ENCODE measurements at regions not wholly inside any gene's neighbourhood (a gene's known extent, or its start where the extent isn't known, plus 50 kb on each side); places are given as distances from the start of the nearest gene placed in this dataset.

- no peak for FAIRE-seq
Measured at GRCh38 chr7:145327646-145328045, 491.8 kb upstream of the TPK1 start.

GRCh38 chr7:145324081-145324480 lies 488.2 kb upstream of the TPK1 start:
- no peak for DNase-seq (ENCODE audit: insufficient read length, low spot score)
- no peak for FAIRE-seq

More at GRCh38 chr7:145327646-145328045, 491.8 kb upstream of the TPK1 start:
- no peak for DNase-seq (ENCODE audit: insufficient read length, low spot score)

GRCh38 chr7:145313551-145313950 lies 477.7 kb upstream of the TPK1 start:
- FAIRE-seq = no peak
- DNase-seq (ENCODE audit: insufficient read length, low spot score) = no peak

DNA sequence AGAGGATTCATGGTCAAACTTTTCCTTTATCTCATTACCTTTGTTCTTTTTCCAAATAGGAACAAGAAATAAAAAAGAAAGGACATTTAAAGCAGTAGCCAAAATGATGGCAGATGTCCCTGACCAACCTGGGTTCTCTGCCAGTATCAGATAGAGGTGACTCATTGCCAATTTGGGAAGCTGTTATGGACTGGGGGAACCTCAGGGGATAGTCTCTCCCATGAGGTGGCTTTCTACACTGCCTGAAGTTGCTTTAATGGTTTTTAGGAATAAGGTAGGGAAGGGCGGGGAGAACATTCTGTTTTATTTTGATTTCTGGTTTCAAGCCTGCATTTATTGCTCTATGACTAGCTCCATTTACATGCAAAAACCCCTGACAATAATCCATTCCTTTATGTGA lies 457.9 kb upstream of the TPK1 start:
- FAIRE-seq (no peak), DNase-seq (ENCODE audit: insufficient read length, low spot score) (no peak)

GRCh38 chr7:145293228-145293701 lies 457.4 kb upstream of the TPK1 start:
- FAIRE-seq (no peak), DNase-seq (ENCODE audit: insufficient read length, low spot score) (no peak)

DNA sequence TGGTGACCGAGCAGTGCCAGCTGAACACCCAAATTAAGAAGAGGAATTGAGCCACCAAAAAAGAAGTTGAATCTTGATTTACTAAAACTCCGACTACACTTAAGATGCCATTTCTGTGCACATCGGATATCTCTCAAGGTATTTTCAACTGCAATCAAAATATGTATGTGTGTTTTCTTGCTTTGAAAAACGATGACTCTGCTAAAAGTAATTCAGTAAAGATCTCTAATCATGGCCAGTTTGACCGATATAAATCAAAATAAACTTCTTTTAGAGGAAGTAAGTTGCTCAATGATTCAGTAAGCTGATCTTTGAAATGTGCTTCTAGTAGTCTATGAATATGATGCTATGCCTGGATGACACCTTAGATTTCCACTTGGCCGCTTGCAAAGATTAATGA lies 453.5 kb upstream of the TPK1 start:
- FAIRE-seq = no peak

DNA sequence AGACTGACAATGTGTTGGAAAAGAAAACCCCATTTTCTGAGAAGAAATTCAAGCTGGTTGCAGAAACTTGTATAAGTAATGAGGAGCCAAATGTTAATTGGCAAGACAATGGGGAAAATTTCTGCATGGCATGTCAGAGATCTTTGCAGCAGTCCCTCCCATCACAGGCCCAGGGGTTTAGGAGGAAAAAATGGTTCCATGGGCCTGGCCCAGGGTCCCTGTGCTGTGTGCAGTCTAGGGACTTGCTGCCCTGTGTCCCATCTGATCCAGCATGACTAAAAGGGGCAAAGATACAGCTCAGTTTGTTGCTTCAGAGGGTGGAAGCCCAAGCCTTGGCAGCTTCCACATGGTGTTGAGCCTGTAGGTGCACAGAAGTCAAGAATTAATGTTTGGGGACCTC lies 440.3 kb upstream of the TPK1 start:
- no peak for FAIRE-seq
- DNase-seq (ENCODE audit: insufficient read length, low spot score) = no peak

More for the DNA sequence above, 453.5 kb upstream of the TPK1 start:
- DNase-seq (ENCODE audit: insufficient read length, low spot score) = no peak

- DNase-seq (ENCODE audit: insufficient read length, low spot score) = no peak
- no peak for FAIRE-seq
Measured at GRCh38 chr7:145269418-145270161, 433.7 kb upstream of the TPK1 start.

DNA sequence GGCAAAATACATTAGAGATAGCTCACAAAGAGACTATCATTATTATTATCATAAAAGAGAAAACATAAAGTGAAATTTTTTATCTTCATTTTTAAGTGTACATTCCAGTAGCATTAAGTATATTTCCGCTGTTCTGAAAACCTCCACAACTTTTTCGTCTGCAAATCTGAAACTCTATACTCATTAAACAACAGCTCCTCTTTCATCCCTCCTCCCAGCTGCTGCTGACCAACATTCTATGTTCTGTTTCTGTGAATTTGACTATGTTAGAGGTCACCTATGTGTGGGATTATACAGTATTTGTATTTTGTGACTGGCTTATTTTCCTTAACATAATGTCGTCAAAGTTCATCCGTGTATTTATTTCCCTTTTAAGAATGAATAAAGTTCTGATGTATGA lies 429.3 kb upstream of the TPK1 start:
- DNase-seq (ENCODE audit: insufficient read length, low spot score) = no peak
- FAIRE-seq = no peak

- FAIRE-seq (no peak), DNase-seq (ENCODE audit: insufficient read length, low spot score) (no peak)
Measured at GRCh38 chr7:145263886-145264285, 428.0 kb upstream of the TPK1 start.

DNA sequence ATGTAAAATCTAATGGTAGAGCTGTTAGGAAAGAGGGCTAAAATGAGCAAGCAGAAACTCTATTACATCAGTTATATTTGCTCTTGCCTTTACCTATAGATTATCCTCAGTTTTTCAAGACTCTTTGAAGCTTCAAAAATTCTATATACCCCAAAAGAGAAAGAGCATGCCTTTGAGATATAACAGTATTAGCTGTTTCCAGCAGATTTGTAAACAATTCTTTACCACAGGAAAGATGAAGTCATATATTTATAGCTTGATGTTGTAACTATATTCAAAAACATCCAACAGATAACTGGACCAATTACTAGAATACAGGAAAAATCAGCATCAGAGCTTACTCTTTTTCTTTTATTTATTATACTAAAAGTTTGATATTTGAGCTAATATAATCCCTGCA lies 416.2 kb upstream of the TPK1 start:
- FAIRE-seq (no peak), DNase-seq (ENCODE audit: insufficient read length, low spot score) (no peak)

DNA sequence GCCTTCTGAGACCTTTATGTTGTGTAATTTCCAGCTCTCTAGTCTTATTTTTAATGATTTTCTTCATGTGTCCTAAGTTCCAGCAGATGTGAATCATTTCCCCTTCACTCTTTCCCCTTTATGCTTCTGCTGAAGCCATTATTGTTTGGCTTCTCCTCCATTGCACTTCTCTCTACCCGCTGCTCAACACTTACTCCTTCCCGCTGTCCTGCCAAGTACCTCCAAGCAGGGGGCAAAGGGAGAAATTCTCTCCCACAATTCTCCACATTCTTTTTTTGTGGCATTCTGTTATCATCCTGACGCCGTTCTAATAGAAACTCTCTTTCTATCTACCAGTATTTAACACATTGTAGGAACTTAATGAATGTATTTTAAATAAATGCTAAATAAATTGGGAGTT lies 388.9 kb upstream of the TPK1 start:
- FAIRE-seq (no peak), DNase-seq (ENCODE audit: insufficient read length, low spot score) (no peak)

- DNase-seq (ENCODE audit: insufficient read length, low spot score) (no peak), FAIRE-seq (no peak)
Measured at GRCh38 chr7:145219461-145219860, 383.6 kb upstream of the TPK1 start.

- DNase-seq (ENCODE audit: insufficient read length, low spot score) (no peak), FAIRE-seq (no peak)
Measured at GRCh38 chr7:145216866-145217265, 381.0 kb upstream of the TPK1 start.

- FAIRE-seq (no peak), DNase-seq (ENCODE audit: insufficient read length, low spot score) (no peak)
Measured at GRCh38 chr7:145212050-145212449, 376.2 kb upstream of the TPK1 start.

DNA sequence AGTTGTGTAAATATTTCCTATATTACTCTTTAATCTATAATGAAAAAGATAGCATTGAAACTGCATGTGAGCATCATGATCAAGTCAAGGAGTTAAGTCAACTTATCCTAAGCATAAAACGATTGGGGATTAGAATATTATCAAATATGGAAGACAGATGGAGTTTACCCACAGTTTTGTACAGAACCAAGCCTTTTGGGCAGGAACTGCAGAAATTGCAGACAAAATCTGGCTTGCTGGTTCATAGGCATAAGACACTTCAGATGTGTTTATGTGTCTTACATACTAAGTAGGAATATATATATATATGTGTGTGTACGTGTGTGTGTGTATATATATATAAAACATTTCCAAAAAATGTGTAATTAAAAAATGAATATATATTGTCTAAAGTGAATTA lies 375.4 kb upstream of the TPK1 start:
- no peak for FAIRE-seq
- DNase-seq (ENCODE audit: insufficient read length, low spot score) = no peak

DNA sequence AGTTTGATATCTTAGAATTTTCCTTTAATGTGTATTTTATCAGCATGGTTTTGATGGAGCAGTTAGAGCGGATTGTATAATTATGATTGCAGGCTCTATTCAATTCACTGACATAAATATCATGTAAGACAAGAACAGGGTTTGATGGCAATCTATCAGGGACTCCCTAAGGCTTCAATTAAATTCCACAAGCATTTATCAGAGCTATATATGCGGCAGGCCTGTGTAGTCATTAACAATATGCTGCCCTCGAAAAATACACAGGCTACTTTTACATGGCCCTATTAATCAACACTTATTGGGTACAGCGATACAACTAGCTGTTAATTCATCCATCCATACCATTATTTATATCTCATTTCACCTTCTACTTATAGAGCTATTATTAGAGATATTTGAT lies 358.1 kb upstream of the TPK1 start:
- FAIRE-seq = no peak
- DNase-seq (ENCODE audit: insufficient read length, low spot score) = no peak

DNA sequence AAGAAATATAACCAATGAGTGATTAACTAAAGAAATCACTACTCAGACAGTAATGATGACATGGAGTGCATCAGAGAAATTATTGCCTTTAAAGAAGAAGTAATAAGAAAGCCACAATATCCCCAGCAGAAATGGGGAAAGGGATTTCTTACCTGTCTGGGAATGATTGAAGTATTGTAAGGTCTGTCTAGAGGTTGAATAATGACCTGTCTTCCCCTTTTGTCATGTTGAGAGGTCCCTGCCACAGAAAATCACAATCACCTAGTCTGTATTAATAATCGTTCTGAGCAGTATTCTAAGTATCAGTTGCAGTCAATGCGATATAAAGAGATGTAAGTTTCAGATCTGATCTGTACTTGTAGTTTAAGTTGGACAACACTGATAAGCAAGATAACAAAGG lies 349.1 kb upstream of the TPK1 start:
- DNase-seq (ENCODE audit: insufficient read length, low spot score) (no peak), FAIRE-seq (no peak)

DNA sequence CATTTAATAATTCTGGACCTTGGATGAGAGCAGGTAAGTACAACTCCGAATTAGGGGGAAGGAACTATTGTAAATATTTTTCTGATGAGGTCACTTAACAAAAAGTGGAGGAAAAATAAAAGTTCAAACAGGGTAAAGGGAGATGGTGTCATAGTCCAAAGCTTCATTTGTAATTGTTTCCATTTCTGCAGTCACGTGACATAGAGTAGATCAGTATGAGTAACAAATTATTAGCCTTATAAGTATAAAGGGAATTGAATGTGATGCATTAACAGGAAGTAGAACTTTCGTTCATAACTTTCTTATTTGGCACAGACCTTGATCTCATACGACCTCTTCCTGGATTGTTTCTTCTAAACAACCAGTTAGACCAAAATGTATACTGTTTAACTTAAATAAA lies 347.2 kb upstream of the TPK1 start:
- no peak for DNase-seq (ENCODE audit: insufficient read length, low spot score)

GRCh38 chr7:145175366-145175765 lies 339.5 kb upstream of the TPK1 start:
- FAIRE-seq (no peak), DNase-seq (ENCODE audit: insufficient read length, low spot score) (no peak)

More for the DNA sequence above, 347.2 kb upstream of the TPK1 start:
- FAIRE-seq = no peak

DNA sequence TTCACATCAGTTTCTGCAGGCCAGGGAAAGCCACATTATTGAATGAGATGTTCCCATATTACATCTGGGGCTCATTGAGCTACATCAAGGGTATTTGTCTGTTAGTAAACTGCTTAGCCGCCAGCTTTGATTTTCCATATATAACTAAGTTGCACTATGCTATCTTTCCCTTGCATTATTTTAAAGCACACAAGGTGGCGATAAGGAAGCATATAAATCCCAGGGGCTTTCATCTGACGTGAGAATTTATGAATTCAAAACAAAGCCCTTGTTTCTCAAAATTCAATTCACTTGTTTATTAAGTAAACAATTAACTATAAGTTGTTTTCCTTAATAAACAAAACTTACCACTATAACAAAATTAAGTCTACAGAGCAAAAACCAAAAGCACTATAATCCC lies 334.1 kb upstream of the TPK1 start:
- FAIRE-seq (no peak), DNase-seq (ENCODE audit: insufficient read length, low spot score) (no peak)

- FAIRE-seq = no peak
- no peak for DNase-seq (ENCODE audit: insufficient read length, low spot score)
Measured at GRCh38 chr7:145168879-145169278, 333.0 kb upstream of the TPK1 start.

- FAIRE-seq (no peak), DNase-seq (ENCODE audit: insufficient read length, low spot score) (no peak)
Measured at GRCh38 chr7:145168427-145168826, 332.6 kb upstream of the TPK1 start.

Data from GM19239 (cell line).